ENCODE measurements at regions not wholly inside any gene's neighbourhood (a gene's known extent, or its start where the extent isn't known, plus 50 kb on each side); places are given as distances from the start of the nearest gene placed in this dataset.

- no CpG with 5 or more reads among the region's 1 CpG for WGBS, 2 experiments (ENCODE audit: extremely low coverage in 2 of 2, insufficient read length in 1 of 2)
Observed at GRCh38 chr21:25240974-25241373, 366.3 kb downstream of the MRPL39 start.

More at GRCh38 chr21:25240974-25241373, 366.3 kb downstream of the MRPL39 start:
- no peaks in the 10 kb centered on the region for H3K27me3 ChIP-seq (ENCODE audit: control insufficient read depth, insufficient read depth, low read length)
- no TSS peak for BruUV-seq (replicated peaks)
- dilution Hi-C loops (cut with HindIII; ENCODE audit: low sequenced_read_pairs, unreplicated experiment) (no loop called here), intact Hi-C loops (cut with micrococcal nuclease) (no loop called here), in situ Hi-C loops (cut with MboI; ENCODE audit: low sequenced_read_pairs) (no loop called here)
- H3K4me1 ChIP-seq (ENCODE audit: control insufficient read depth, insufficient read depth, low read length): no peaks in the 10 kb centered on the region
- POLR2A ChIA-PET (ENCODE audit: unreplicated experiment): no interaction called here
- CTCF ChIA-PET: no interaction called here
- no peak overlapping the region for H2BK5ac ChIP-seq (ENCODE audit: low read depth, low read length, poor library complexity, severe bottlenecking)
- no peak overlapping the region for H2AK5ac ChIP-seq (ENCODE audit: low read depth, low read length)
- no peaks in the 10 kb centered on the region for H3K79me1 ChIP-seq (ENCODE audit: low read depth in 1 of 2, low read length in 2 of 2)
- H4K20me1 ChIP-seq (ENCODE audit: insufficient read depth, low read length): no peaks in the 10 kb centered on the region
- H2BK15ac ChIP-seq (ENCODE audit: low read depth, low read length): no peak overlapping the region
- H4K5ac ChIP-seq (ENCODE audit: low read depth, low read length): no peak overlapping the region
- no peak overlapping the region for H3K56ac ChIP-seq (ENCODE audit: extremely low read depth, insufficient read depth, low read length)
- no peak for DNase-seq
- no peak overlapping the region for H3K4me3 ChIP-seq (ENCODE audit: insufficient read depth, low read depth, low read length)
- H4K8ac ChIP-seq (ENCODE audit: low read depth in 2 of 2, low read length in 2 of 2): no peak overlapping the region
- no peak overlapping the region for H2BK20ac ChIP-seq (ENCODE audit: low read depth, low read length)
- H3K27ac ChIP-seq (ENCODE audit: insufficient read depth, low read length): no peak overlapping the region
- no peaks in the 10 kb centered on the region for H3K9me3 ChIP-seq (ENCODE audit: control insufficient read depth, insufficient read depth, low read length)
- H3K14ac ChIP-seq (replicated peaks; ENCODE audit: low read depth, low read length): no peak overlapping the region
- H3K23ac ChIP-seq (ENCODE audit: low read depth, low read length): no peak overlapping the region
- no peak overlapping the region for H3K9ac ChIP-seq (ENCODE audit: low read depth, low read length)
- H2AK9ac ChIP-seq (replicated peaks; ENCODE audit: low read depth, low read length, poor library complexity): no peak overlapping the region
- no peak overlapping the region for H4K91ac ChIP-seq (ENCODE audit: insufficient read depth, low read depth, low read length)
- no peak overlapping the region for H3K4me2 ChIP-seq (ENCODE audit: low read depth, low read length)
- no peak overlapping the region for H2BK120ac ChIP-seq (ENCODE audit: low read depth, low read length)
- no peaks in the 10 kb centered on the region for H3K36me3 ChIP-seq (ENCODE audit: control insufficient read depth, insufficient read depth, low read length)
- no peak overlapping the region for H2AFZ ChIP-seq (replicated peaks; ENCODE audit: low read length, poor library complexity)
- H3K9me1 ChIP-seq (ENCODE audit: insufficient read depth, low read length): no peaks in the 10 kb centered on the region
- no peak for ATAC-seq (ENCODE audit: low read depth)
- H3K18ac ChIP-seq (ENCODE audit: low read depth, low read length): no peak overlapping the region
- no peak for TF ChIP-seq NFE2L2 (IDR thresholded peaks at IDR 0.05; ENCODE audit: low read depth, low read length)
- no peak for TF ChIP-seq BHLHE40 (IDR thresholded peaks at IDR 0.05; ENCODE audit: low read depth, low read length)
- TF ChIP-seq MAFK (IDR thresholded peaks at IDR 0.05; ENCODE audit: low read depth, low read length): no peak
- no peak for TF ChIP-seq POLR2A (IDR thresholded peaks at IDR 0.05; ENCODE audit: low read depth, low read length)
- TF ChIP-seq RAD21 (IDR thresholded peaks at IDR 0.05; ENCODE audit: low read length): no peak
- H3K4ac ChIP-seq (ENCODE audit: low read depth, low read length): no peak overlapping the region

All from IMR-90 (cell line).